HepG2 (cell line): ENCODE measurements at regions not wholly inside any gene's neighbourhood (a gene's known extent, or its start where the extent isn't known, plus 50 kb on each side); places are given as distances from the start of the nearest gene placed in this dataset.

Experiments used
- ATF1 ChIP-seq: IDR thresholded peaks from 2 replicates; pipeline ENCODE4 v1.6.1; 2016; ENCODE audit warnings: mild to moderate bottlenecking, control low read depth
- BRF2 ChIP-seq: sonication (generic); formaldehyde crosslinking; IDR thresholded peaks from 2 replicates; pipeline ENCODE4 v1.8.1; 2022; ENCODE audit warnings: mild to moderate bottlenecking, missing genetic modification reagents
- DRAP1 ChIP-seq: IDR thresholded peaks from 2 replicates; pipeline ENCODE4 v1.6.1; 2016; ENCODE audit warnings: missing genetic modification reagents, missing compliant biosample characterization
- KIAA2018 ChIP-seq: sonication (generic); formaldehyde crosslinking; IDR thresholded peaks from 2 replicates; pipeline ENCODE4 v1.5.0; 2020; ENCODE audit warnings: mild to moderate bottlenecking, missing genetic modification reagents, borderline replicate concordance
- MEIS1 ChIP-seq: sonication (generic); formaldehyde crosslinking; IDR thresholded peaks from 2 replicates; pipeline ENCODE4 v1.9.0; 2021; ENCODE audit warnings: mild to moderate bottlenecking, missing genetic modification reagents, moderate library complexity, borderline replicate concordance

- TF ChIP-seq KIAA2018 (CRISPR knock-in tag) (no peak), BRF2 (CRISPR knock-in tag) (no peak), MEIS1 (CRISPR knock-in tag) (no peak), DRAP1 (CRISPR knock-in tag) (no peak), ATF1 (CRISPR knock-in tag) (no peak)
Measured at GRCh38 chr12:128155571-128155970, 111.4 kb upstream of the TMEM132C start (continued).
